ENCODE measurements at regions not wholly inside any gene's neighbourhood (a gene's known extent, or its start where the extent isn't known, plus 50 kb on each side); places are given as distances from the start of the nearest gene placed in this dataset.
"Not testable (repeated sequence)": the region's sequence is repeated elsewhere in the genome, so short reads cannot be mapped to it uniquely, and the experiment has no call there.

- no peak for DNase-seq
Measured at GRCh38 chr12:25424211-25424731, 128.8 kb downstream of the LMNTD1 start.

GRCh38 chr12:25423355-25424050 lies 129.6 kb downstream of the LMNTD1 start:
- DNase-seq = no peak

GRCh38 chr12:25422241-25422640 lies 130.8 kb downstream of the LMNTD1 start:
- no peak for DNase-seq

- DNase-seq = no peak
Measured at GRCh38 chr12:25421651-25422167, 131.4 kb downstream of the LMNTD1 start.

- DNase-seq = no peak
Measured at GRCh38 chr12:25420116-25420515, 133.0 kb downstream of the LMNTD1 start.

GRCh38 chr12:25419595-25419994 lies 133.5 kb downstream of the LMNTD1 start:
- no peak for DNase-seq

GRCh38 chr12:25417071-25417470 lies 136.0 kb downstream of the LMNTD1 start:
- DNase-seq = no peak

- no peak for DNase-seq
Measured at GRCh38 chr12:25416516-25416915, 136.6 kb downstream of the LMNTD1 start.

- no peak for DNase-seq
Measured at GRCh38 chr12:25415004-25415403, 138.1 kb downstream of the LMNTD1 start.

- DNase-seq = no peak
Measured at GRCh38 chr12:25412735-25413134, 140.3 kb downstream of the LMNTD1 start.

- DNase-seq = no peak
Measured at GRCh38 chr12:25404955-25405354, 148.1 kb downstream of the LMNTD1 start.

- DNase-seq = no peak
Measured at GRCh38 chr12:25401547-25402345, 151.0 kb upstream of the KRAS start.

- DNase-seq = no peak
Measured at GRCh38 chr12:25397001-25397400, 146.3 kb upstream of the KRAS start.

GRCh38 chr12:25395227-25395626 lies 144.5 kb upstream of the KRAS start:
- DNase-seq = no peak

GRCh38 chr12:25394775-25395174 lies 144.0 kb upstream of the KRAS start:
- DNase-seq = not testable (repeated sequence)

GRCh38 chr12:25394025-25394424 lies 143.3 kb upstream of the KRAS start:
- DNase-seq = no peak

- not testable (repeated sequence) for DNase-seq
Measured at GRCh38 chr12:25391346-25391745, 140.6 kb upstream of the KRAS start.

- DNase-seq = no peak
Measured at GRCh38 chr12:25388183-25388582, 137.5 kb upstream of the KRAS start.

- DNase-seq = no peak
Measured at GRCh38 chr12:25387732-25388050, 137.0 kb upstream of the KRAS start.

GRCh38 chr12:25386831-25387731 lies 136.4 kb upstream of the KRAS start:
- DNase-seq = peak; percentile 85

GRCh38 chr12:25384893-25385248 lies 134.1 kb upstream of the KRAS start:
- no peak for DNase-seq

- DNase-seq = no peak
Measured at GRCh38 chr12:25384038-25384892, 133.5 kb upstream of the KRAS start.

Measured in NCI-H774 (cell line).